ENCODE measurements at regions not wholly inside any gene's neighbourhood (a gene's known extent, or its start where the extent isn't known, plus 50 kb on each side); places are given as distances from the start of the nearest gene placed in this dataset.

GRCh38 chr5:58122848-58123392, 337.0 kb downstream of the PLK2 start:
- no peak for TF ChIP-seq CTCF (optimal IDR thresholded peaks at IDR 0.05 in 1 of 3, IDR thresholded peaks at IDR 0.05 in 1 of 3, conservative IDR thresholded peaks at IDR 0.05 in 1 of 3; ENCODE audit: extremely low read depth in 1 of 3, insufficient read depth in 2 of 3, low read length in 3 of 3)
- TF ChIP-seq EZH2 (IDR thresholded peaks at IDR 0.05; ENCODE audit: low read length), result no peak
